ENCODE measurements at regions not wholly inside any gene's neighbourhood (a gene's known extent, or its start where the extent isn't known, plus 50 kb on each side); places are given as distances from the start of the nearest gene placed in this dataset.

DNA sequence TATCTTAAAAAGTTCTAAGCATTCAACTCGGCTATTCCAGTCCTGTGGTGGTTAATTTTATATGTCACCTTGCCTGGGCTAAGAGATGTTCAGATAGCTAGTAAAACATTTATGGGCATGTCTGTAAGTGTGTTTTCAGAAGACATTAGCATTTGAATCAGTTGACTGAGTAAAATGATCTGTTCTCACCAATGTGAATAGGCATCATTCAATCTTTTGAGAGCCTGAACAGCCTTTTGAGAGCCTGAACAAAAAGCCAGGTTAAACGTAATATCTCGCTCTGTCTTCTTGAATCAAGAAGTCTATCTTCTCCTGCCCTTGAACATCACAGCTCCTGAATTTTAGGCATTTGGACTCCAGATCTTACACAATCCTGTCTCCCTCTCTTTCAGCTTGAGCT lies 1266.1 kb downstream of the LRFN5 start:
- Histone ChIP-seq H3K9me3 (no peaks in the 10 kb centered on the region), H3F3A (replicated peaks; ENCODE audit: insufficient read depth) (no peaks in the 10 kb centered on the region), H3K27ac (ENCODE audit: low read depth in 2 of 2, low read length in 1 of 2) (no peak overlapping the region), H3K4me2 (no peak overlapping the region), H3K4me1 (ENCODE audit: control insufficient read depth in 1 of 2, insufficient read depth in 2 of 2, low read depth in 1 of 2, low read length in 1 of 2) (no peaks in the 10 kb centered on the region), H3K79me2 (ENCODE audit: insufficient read depth) (no peaks in the 10 kb centered on the region), H3K27me3 (ENCODE audit: insufficient read depth) (no peaks in the 10 kb centered on the region), H3K9ac (no peak overlapping the region), H3K9me2 (no peaks in the 10 kb centered on the region), H4K20me1 (ENCODE audit: insufficient read depth) (no peaks in the 10 kb centered on the region), H3K36me3 (replicated peaks in 1 of 2; ENCODE audit: control insufficient read depth in 1 of 2, insufficient read depth in 2 of 2, low read length in 1 of 2) (no peaks in the 10 kb centered on the region), H2AFZ (ENCODE audit: low read depth) (no peak overlapping the region), H3K4me3 (ENCODE audit: low read depth in 2 of 2, low read length in 1 of 2) (no peak overlapping the region)
- no peak for DNase-seq
- POLR2A ChIA-PET = no interaction called here
- WGBS (ENCODE audit: low lambda C conversion rate) = 27% methylated on average over 3 of the region's 3 CpGs
- TF ChIP-seq YY1 (IDR thresholded peaks at IDR 0.05; ENCODE audit: low read depth) (no peak), NFIC (IDR thresholded peaks at IDR 0.05; ENCODE audit: borderline replicate concordance) (no peak), MXI1 (IDR thresholded peaks at IDR 0.05; ENCODE audit: low read depth, low read length) (no peak), EZH2phosphoT487 (IDR thresholded peaks at IDR 0.05; ENCODE audit: borderline replicate concordance, low read depth) (no peak), GABPA (IDR thresholded peaks at IDR 0.05; ENCODE audit: low read depth) (no peak), RAD21 (IDR thresholded peaks at IDR 0.05; ENCODE audit: low read length) (no peak)
- TF ChIP-seq, protein P1, sequence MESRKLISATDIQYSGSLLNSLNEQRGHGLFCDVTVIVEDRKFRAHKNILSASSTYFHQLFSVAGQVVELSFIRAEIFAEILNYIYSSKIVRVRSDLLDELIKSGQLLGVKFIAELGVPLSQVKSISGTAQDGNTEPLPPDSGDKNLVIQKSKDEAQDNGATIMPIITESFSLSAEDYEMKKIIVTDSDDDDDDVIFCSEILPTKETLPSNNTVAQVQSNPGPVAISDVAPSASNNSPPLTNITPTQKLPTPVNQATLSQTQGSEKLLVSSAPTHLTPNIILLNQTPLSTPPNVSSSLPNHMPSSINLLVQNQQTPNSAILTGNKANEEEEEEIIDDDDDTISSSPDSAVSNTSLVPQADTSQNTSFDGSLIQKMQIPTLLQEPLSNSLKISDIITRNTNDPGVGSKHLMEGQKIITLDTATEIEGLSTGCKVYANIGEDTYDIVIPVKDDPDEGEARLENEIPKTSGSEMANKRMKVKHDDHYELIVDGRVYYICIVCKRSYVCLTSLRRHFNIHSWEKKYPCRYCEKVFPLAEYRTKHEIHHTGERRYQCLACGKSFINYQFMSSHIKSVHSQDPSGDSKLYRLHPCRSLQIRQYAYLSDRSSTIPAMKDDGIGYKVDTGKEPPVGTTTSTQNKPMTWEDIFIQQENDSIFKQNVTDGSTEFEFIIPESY (IDR thresholded peaks at IDR 0.05; ENCODE audit: borderline replicate concordance, low read depth) = no peak
- TF ChIP-seq, protein P2, sequence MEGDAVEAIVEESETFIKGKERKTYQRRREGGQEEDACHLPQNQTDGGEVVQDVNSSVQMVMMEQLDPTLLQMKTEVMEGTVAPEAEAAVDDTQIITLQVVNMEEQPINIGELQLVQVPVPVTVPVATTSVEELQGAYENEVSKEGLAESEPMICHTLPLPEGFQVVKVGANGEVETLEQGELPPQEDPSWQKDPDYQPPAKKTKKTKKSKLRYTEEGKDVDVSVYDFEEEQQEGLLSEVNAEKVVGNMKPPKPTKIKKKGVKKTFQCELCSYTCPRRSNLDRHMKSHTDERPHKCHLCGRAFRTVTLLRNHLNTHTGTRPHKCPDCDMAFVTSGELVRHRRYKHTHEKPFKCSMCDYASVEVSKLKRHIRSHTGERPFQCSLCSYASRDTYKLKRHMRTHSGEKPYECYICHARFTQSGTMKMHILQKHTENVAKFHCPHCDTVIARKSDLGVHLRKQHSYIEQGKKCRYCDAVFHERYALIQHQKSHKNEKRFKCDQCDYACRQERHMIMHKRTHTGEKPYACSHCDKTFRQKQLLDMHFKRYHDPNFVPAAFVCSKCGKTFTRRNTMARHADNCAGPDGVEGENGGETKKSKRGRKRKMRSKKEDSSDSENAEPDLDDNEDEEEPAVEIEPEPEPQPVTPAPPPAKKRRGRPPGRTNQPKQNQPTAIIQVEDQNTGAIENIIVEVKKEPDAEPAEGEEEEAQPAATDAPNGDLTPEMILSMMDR (IDR thresholded peaks at IDR 0.05) = no peak
- CTCF ChIA-PET = no interaction called here

DNA sequence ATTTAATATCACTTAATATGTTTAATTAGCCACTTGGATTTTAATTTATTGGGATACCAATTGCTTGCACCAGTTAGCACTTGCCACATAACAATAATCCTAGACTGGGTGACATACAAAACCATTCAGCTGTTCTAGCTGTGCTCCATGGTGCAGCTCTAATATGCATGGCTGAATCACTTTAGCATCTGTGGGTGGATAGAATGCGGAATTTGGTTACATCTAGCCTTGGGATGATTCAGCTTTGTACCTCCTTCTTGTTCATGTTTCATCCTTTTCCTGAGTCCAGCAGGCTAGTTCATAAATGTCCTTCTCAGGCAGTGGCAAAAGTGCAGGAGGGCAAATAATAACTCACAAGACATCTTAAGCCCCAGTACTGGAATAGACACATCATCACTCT lies 1263.0 kb downstream of the LRFN5 start:
- Histone ChIP-seq H3K4me3 (ENCODE audit: low read depth in 2 of 2, low read length in 1 of 2) (no peak overlapping the region), H3K27ac (ENCODE audit: low read depth in 2 of 2, low read length in 1 of 2) (no peak overlapping the region), H3K9me3 (no peaks in the 10 kb centered on the region), H3K36me3 (replicated peaks in 1 of 2; ENCODE audit: control insufficient read depth in 1 of 2, insufficient read depth in 2 of 2, low read length in 1 of 2) (no peaks in the 10 kb centered on the region), H3K4me1 (ENCODE audit: control insufficient read depth in 1 of 2, insufficient read depth in 2 of 2, low read depth in 1 of 2, low read length in 1 of 2) (no peaks in the 10 kb centered on the region), H3K27me3 (ENCODE audit: insufficient read depth) (no peaks in the 10 kb centered on the region), H3K4me2 (no peak overlapping the region), H4K20me1 (ENCODE audit: insufficient read depth) (no peaks in the 10 kb centered on the region), H3K9me2 (no peaks in the 10 kb centered on the region), H3F3A (replicated peaks; ENCODE audit: insufficient read depth) (no peaks in the 10 kb centered on the region), H3K9ac (no peak overlapping the region), H2AFZ (ENCODE audit: low read depth) (no peak overlapping the region), H3K79me2 (ENCODE audit: insufficient read depth) (no peaks in the 10 kb centered on the region)
- ChIA-PET CTCF (no interaction called here), POLR2A (no interaction called here)
- TF ChIP-seq, protein P3, sequence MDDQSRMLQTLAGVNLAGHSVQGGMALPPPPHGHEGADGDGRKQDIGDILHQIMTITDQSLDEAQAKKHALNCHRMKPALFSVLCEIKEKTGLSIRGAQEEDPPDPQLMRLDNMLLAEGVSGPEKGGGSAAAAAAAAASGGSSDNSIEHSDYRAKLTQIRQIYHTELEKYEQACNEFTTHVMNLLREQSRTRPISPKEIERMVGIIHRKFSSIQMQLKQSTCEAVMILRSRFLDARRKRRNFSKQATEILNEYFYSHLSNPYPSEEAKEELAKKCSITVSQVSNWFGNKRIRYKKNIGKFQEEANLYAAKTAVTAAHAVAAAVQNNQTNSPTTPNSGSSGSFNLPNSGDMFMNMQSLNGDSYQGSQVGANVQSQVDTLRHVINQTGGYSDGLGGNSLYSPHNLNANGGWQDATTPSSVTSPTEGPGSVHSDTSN (IDR thresholded peaks at IDR 0.05) = no peak
- TF ChIP-seq JUND (IDR thresholded peaks at IDR 0.05) = no peak
- no peak for TF ChIP-seq TEAD4 (IDR thresholded peaks at IDR 0.05; ENCODE audit: borderline replicate concordance, insufficient read depth)
- WGBS (ENCODE audit: low lambda C conversion rate) = 22% methylated on average over 1 of the region's 1 CpG
- DNase-seq = no peak

All from SK-N-SH (cell line).